Islet precursor cell (in vitro differentiated cells): ENCODE measurements at regions not wholly inside any gene's neighbourhood (a gene's known extent, or its start where the extent isn't known, plus 50 kb on each side); places are given as distances from the start of the nearest gene placed in this dataset.
"Not testable (repeated sequence)": the region's sequence is repeated elsewhere in the genome, so short reads cannot be mapped to it uniquely, and the experiment has no call there.

Source experiments
- DNase-seq: peaks from one replicate; pipeline ENCODE4 v3.0.0-alpha.2; 2018

GRCh38 chr5:124538931-124539330 is 207.5 kb downstream of the ZNF608 start:
- DNase-seq: no peak

- no peak for DNase-seq
Observed at GRCh38 chr5:124538191-124538590, 208.2 kb downstream of the ZNF608 start.

DNA sequence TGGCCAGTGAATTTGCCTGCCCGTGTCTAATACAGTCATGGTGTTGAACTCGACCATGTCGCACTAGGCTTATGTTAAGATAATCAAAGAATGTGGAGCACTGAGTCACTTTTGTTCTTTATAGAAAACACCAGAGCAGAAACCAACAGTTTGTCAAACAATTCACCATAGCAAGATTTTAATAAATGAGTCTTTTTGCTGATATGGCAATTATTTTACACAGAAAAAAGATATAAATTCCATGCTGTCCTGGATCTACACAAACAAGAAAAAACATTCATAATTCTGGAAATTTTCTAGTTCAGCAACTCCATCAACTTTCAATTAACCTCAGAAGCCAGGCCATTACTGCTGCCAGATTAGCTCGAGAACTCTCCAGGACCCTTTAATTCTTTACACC is 208.9 kb downstream of the ZNF608 start:
- no peak for DNase-seq

GRCh38 chr5:124537107-124537506 is 209.3 kb downstream of the ZNF608 start:
- DNase-seq: no peak

GRCh38 chr5:124536333-124536732 is 210.1 kb downstream of the ZNF608 start:
- no peak for DNase-seq

DNA sequence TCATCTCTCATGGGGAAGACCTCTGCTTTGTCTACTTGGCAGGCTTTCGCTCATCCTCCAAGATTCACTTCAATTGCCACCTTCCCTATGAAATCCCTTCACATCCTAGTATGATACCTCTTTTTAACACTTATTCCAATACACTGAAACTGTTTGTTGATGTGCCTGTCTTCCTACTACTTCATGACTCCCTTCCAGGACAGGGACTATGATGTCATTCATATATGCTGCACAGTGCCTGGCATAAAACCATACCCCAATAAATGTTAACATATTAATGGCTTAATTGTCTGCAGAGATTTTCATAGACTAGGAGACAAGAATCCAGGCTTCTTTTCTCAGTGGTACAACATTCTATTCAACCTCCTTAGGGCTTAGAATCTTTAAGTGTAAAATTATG is 215.5 kb downstream of the ZNF608 start:
- DNase-seq: no peak

- no peak for DNase-seq
Observed at GRCh38 chr5:124528838-124529237, 217.6 kb downstream of the ZNF608 start.

GRCh38 chr5:124527220-124527991 is 219.0 kb downstream of the ZNF608 start:
- no peak for DNase-seq

DNA sequence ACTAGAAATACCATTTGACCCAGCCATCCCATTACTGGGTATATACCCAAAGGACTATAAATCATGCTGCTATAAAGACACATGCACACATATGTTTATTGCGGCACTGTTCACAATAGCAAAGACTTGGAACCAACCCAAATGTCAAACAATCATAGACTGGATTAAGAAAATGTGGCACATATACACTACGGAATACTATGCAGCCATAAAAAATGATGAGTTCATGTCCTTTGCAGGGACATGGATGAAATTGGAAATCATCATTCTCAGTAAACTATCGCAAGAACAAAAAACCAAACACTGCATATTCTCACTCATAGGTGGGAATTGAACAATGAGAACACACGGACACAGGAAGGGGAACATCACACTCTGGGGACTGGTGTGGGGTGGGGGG is 220.4 kb downstream of the ZNF608 start:
- not testable (repeated sequence) for DNase-seq

DNA sequence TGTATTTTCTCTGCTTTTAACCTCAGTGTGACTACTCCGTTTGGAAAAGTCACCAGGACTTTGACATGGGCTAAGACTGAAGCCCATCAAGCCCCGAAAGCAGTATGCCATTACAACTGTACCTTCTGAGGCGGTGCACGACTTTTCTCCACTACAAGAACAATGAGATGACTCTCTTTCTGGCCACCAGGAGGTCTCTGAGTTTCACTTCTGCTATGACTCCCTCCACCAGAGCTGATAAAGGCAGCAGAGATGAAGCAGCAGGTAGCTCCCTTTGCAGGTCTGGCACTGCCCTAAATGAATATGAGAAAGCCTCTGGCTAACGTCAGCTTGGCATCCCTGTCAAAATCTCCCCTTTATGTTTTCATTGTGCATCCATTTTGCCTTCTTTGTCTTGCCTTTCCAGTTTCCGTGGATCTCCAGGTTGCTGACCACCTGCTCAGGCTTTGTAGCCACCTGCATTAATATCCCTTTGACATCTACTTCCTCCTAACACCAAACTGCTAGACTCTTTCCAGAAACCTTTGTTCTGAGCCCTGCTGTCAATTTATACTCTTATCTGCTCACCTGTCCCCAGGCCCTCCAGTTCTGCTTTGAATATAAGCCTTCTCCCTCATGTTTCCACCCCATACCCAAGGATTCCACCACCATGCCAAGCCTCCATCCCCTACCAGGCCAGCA is 221.7 kb downstream of the ZNF608 start:
- DNase-seq: no peak

- DNase-seq: no peak
Observed at GRCh38 chr5:124523897-124524296, 222.5 kb downstream of the ZNF608 start.

DNA sequence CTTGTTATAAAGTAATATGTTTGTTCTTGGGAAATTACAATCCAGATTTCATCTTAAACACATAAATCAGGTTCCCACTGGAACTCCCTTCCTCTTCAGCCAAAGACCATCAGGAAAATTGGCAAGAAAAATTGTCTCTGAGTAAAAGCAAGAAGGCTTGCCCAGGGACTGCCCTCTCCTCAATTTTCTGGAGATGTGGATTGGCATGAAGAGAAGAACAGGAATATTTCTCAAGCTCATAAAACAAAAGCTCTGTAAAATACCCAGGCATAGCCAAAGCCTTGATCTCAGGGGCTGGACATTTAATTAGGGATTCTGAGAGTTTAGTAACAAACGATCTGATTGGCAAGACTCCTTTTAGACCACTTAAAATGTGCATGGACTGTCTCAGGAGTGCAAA is 223.4 kb downstream of the ZNF608 start:
- DNase-seq: no peak

- no peak for DNase-seq
Observed at GRCh38 chr5:124521461-124522230, 224.8 kb downstream of the ZNF608 start.

DNA sequence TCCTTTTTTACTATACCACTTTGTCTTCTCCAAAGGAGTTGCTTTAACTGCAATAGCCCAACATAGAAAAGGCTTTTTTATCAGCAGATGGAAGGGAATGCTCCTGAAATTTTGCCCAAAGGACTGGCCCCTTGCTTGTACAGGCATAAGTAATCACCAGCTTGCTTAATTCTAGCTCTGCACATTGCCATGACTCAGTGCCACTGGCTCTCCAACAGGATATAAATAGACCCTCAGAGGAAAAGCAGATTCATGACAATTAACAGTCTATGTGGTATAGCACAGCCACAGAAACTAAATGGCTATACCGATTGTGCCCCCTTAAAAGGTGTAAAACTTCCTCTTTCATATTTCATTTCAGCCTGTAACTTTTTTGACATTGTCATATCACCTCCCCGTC is 227.0 kb downstream of the ZNF608 start:
- DNase-seq: peak; percentile 56

GRCh38 chr5:124516567-124516966 is 229.9 kb downstream of the ZNF608 start:
- no peak for DNase-seq

- DNase-seq: no peak
Observed at GRCh38 chr5:124515497-124516245, 230.8 kb downstream of the ZNF608 start.

- no peak for DNase-seq
Observed at GRCh38 chr5:124514956-124515355, 231.5 kb downstream of the ZNF608 start.

DNA sequence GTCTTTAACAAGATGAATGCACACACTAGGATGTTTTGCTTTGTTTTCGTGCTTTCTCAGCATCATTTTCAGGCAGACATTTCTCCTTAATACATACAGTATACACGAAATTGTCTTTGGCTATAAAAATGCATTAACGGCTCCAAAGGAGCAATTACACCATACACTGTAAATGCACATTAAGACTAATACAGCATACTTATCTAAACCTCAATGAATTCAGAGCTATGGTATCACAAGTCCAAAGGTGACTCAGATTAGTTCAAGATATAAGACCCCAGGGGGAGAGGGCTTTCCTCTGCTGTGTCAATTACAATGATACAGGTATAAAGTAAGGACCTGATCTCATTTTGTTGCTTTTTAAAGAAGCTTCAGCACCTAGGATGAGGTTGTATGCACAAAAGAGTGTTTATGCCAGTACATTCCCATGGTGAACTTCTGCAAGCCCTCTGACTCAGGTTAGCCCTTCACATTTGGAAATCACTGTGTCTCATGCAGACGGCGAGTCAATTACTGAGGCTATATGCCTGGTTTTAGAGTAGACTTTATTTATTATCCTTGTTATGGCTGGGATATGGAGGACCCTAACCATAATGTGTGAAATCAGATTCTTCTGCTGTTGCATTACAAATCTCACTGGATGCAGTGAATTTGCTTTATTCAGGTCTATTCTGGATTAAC is 233.3 kb downstream of the ZNF608 start:
- no peak for DNase-seq

- DNase-seq: no peak
Observed at GRCh38 chr5:124512236-124512635, 234.2 kb downstream of the ZNF608 start.

DNA sequence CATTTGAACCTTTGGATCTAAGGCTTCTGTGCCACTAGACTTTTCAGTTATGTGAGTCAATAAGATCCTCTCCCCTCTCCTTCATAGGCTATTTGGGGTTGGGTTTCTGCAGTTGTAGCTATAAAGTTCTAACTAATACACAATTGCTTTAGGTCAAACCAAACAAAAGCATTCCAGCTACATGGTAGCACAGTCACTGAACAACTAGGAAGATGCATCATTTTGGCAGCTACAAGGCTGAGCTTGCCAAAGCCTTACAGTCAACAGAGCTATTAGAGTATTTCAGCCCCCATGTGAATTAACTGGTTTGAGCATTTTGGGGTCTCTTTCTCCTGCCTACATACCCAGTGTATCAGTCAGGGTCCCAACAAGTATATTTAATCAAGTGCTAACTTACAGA is 234.6 kb downstream of the ZNF608 start:
- no peak for DNase-seq

GRCh38 chr5:124507688-124508087 is 238.8 kb downstream of the ZNF608 start:
- no peak for DNase-seq
